ENCODE measurements at regions not wholly inside any gene's neighbourhood (a gene's known extent, or its start where the extent isn't known, plus 50 kb on each side); places are given as distances from the start of the nearest gene placed in this dataset.

DNA sequence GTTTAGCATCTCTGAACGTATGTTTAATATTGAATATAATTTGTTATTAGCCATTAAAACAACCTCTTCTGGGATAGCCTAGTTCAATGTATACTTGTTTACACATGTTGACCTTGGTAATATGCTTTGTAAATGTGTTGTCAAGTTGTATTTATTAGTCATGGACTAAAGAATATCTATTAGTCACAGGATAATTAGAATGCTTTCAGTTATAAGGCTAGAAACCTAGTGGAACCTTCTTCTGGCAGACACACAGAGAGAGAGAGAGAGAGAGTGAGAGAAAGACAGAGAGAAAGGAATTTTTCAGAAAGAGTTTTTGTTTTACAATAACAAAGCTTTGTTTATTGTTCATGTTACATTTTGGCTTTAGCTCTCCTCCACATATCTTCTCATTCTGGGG lies 181.1 kb upstream of the APP start:
- TF ChIP-seq ISL1 (CRISPR knock-in tag; IDR thresholded peaks at IDR 0.05), result no peak
- no peak for TF ChIP-seq ZNF70 (CRISPR knock-in tag; IDR thresholded peaks at IDR 0.05)
- TF ChIP-seq, protein P1, sequence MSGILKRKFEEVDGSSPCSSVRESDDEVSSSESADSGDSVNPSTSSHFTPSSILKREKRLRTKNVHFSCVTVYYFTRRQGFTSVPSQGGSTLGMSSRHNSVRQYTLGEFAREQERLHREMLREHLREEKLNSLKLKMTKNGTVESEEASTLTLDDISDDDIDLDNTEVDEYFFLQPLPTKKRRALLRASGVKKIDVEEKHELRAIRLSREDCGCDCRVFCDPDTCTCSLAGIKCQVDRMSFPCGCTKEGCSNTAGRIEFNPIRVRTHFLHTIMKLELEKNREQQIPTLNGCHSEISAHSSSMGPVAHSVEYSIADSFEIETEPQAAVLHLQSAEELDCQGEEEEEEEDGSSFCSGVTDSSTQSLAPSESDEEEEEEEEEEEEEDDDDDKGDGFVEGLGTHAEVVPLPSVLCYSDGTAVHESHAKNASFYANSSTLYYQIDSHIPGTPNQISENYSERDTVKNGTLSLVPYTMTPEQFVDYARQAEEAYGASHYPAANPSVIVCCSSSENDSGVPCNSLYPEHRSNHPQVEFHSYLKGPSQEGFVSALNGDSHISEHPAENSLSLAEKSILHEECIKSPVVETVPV (CRISPR knock-in tag; IDR thresholded peaks at IDR 0.05), result no peak
- TF ChIP-seq ESRRG (CRISPR knock-in tag; IDR thresholded peaks at IDR 0.05), result no peak
- TF ChIP-seq, protein P2, sequence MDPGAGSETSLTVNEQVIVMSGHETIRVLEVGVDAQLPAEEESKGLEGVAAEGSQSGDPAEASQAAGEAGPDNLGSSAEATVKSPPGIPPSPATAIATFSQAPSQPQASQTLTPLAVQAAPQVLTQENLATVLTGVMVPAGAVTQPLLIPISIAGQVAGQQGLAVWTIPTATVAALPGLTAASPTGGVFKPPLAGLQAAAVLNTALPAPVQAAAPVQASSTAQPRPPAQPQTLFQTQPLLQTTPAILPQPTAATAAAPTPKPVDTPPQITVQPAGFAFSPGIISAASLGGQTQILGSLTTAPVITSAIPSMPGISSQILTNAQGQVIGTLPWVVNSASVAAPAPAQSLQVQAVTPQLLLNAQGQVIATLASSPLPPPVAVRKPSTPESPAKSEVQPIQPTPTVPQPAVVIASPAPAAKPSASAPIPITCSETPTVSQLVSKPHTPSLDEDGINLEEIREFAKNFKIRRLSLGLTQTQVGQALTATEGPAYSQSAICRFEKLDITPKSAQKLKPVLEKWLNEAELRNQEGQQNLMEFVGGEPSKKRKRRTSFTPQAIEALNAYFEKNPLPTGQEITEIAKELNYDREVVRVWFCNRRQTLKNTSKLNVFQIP (CRISPR knock-in tag; IDR thresholded peaks at IDR 0.05; ENCODE audit: borderline replicate concordance, low read depth), result no peak
- TF ChIP-seq ZC3H10 (CRISPR knock-in tag; IDR thresholded peaks at IDR 0.05), result no peak
- TF ChIP-seq GLIS3 (CRISPR knock-in tag; IDR thresholded peaks at IDR 0.05), result no peak
- TF ChIP-seq, protein P3, sequence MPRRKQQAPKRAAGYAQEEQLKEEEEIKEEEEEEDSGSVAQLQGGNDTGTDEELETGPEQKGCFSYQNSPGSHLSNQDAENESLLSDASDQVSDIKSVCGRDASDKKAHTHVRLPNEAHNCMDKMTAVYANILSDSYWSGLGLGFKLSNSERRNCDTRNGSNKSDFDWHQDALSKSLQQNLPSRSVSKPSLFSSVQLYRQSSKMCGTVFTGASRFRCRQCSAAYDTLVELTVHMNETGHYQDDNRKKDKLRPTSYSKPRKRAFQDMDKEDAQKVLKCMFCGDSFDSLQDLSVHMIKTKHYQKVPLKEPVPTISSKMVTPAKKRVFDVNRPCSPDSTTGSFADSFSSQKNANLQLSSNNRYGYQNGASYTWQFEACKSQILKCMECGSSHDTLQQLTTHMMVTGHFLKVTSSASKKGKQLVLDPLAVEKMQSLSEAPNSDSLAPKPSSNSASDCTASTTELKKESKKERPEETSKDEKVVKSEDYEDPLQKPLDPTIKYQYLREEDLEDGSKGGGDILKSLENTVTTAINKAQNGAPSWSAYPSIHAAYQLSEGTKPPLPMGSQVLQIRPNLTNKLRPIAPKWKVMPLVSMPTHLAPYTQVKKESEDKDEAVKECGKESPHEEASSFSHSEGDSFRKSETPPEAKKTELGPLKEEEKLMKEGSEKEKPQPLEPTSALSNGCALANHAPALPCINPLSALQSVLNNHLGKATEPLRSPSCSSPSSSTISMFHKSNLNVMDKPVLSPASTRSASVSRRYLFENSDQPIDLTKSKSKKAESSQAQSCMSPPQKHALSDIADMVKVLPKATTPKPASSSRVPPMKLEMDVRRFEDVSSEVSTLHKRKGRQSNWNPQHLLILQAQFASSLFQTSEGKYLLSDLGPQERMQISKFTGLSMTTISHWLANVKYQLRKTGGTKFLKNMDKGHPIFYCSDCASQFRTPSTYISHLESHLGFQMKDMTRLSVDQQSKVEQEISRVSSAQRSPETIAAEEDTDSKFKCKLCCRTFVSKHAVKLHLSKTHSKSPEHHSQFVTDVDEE (CRISPR knock-in tag; IDR thresholded peaks at IDR 0.05), result no peak
- TF ChIP-seq OSR1 (CRISPR knock-in tag; IDR thresholded peaks at IDR 0.05), result no peak
- no peak for ATAC-seq

DNA sequence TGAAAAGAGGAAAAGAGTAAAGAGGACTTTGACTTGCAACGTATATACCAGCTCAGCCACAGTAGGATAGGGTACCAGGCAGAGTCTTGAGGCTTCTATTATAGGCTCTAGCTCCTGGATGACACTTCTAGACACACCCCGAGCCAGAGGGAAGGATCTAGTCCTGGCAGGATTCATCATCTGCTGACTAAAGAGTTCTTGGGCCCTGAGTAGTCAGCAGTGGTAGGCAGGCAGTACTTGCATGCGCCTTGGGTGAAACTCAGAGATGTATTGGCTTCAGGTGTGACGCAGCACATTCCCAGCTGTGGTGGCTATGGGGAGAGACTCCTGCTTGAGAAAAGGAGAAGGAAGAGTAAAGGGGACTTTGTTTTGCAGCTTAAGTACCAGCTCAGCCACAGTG lies 162.3 kb upstream of the APP start:
- no peak for TF ChIP-seq ARNTL (CRISPR knock-in tag; IDR thresholded peaks at IDR 0.05; ENCODE audit: borderline replicate concordance, low read depth)
- TF ChIP-seq ZC3H10 (CRISPR knock-in tag; IDR thresholded peaks at IDR 0.05), result no peak
- no peak for TF ChIP-seq CSDC2 (CRISPR knock-in tag; IDR thresholded peaks at IDR 0.05)
- TF ChIP-seq, protein P1 (CRISPR knock-in tag; IDR thresholded peaks at IDR 0.05), result no peak
- TF ChIP-seq, protein P3 (CRISPR knock-in tag; IDR thresholded peaks at IDR 0.05), result no peak
- no peak for TF ChIP-seq ZFP3 (CRISPR knock-in tag; IDR thresholded peaks at IDR 0.05)
- no peak for TF ChIP-seq ISL1 (CRISPR knock-in tag; IDR thresholded peaks at IDR 0.05)
- no peak for TF ChIP-seq RARB (CRISPR knock-in tag; IDR thresholded peaks at IDR 0.05)
- TF ChIP-seq PPARA (CRISPR knock-in tag; IDR thresholded peaks at IDR 0.05; ENCODE audit: borderline replicate concordance), result no peak
- no peak for ATAC-seq

DNA sequence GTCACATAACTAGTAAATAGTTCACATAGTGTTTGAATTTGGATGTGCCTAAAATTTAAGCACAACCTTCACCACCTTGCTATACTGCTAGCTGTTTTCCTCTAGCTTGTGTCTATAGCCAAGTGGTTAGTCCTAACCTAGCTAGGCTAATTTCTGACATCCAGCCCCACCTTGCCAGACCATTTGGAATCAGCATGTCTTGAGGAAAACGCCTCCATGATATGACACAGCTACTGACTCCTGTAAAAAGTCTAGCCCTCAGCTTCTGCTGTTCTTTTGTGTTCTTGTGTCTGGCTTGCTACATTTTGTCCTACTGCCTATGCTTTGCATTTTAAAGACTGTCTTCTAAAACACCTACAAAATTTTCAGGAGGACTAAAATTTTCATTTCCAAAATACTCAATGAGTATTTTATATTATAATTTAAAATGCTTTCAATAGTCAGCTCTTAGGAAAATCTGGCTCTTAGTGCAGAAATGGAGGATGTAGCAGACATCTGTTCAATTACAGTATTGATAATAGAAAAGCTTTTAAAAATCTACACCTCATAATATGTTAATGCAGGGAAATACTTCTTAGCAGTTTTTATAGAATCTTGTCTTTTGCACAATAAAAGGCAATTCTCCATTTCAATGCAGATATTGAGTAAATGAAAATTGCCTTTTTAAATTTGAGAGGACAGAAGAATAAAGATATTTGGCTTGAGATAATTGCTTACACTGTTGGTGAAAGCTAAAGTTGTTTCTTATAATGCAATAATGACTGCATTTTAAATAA lies 160.8 kb upstream of the APP start:
- TF ChIP-seq ARNTL (CRISPR knock-in tag; IDR thresholded peaks at IDR 0.05; ENCODE audit: borderline replicate concordance, low read depth), result no peak
- no peak for ATAC-seq

DNA sequence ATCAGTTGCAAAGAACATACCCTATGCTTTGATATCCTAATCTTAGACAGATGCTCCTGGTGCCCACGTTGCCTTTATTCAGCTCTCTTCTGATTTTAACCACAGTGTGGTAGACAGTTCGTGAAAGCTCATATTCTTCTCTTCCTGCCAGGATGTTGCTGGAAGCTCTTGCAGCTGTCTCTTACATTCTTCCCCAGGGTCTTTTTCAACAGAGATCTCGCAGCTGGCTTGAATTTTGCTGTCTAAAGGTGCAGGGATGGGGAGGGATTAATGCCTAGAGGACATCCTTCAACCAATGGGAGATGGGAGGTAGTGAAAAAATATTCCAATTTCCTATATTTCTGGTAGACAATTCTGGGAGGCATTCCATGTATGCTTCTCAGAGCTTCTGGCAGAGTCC lies 150.0 kb upstream of the APP start:
- no peak for ATAC-seq

More for the DNA sequence above, 150.0 kb upstream of the APP start:
- no peak for TF ChIP-seq OSR1 (CRISPR knock-in tag; IDR thresholded peaks at IDR 0.05)
- TF ChIP-seq ZFP3 (CRISPR knock-in tag; IDR thresholded peaks at IDR 0.05), result no peak
- no peak for TF ChIP-seq PPARA (CRISPR knock-in tag; IDR thresholded peaks at IDR 0.05; ENCODE audit: borderline replicate concordance)
